ENCODE measurements at regions not wholly inside any gene's neighbourhood (a gene's known extent, or its start where the extent isn't known, plus 50 kb on each side); places are given as distances from the start of the nearest gene placed in this dataset.

DNA sequence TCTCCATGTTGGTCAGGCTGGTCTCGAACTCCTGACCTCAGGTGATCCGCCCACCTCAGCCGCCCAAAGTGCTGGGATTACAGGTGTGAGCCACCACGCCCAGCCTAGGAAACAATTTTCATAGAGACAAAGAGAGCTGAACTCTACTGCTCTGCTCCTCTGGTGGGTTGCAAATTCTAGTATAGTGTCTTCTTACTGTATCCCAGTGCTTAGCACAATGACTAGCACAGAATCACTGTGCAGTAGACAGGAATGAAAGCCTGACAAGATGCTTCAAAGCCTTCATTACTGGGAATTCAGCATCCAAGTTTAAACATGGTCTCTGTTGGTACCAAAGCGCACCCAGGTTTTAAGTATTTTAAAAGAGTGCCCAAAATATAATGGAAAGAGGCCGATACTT is 96.5 kb upstream of the SALL4 start:
- TF ChIP-seq POLR2AphosphoS5 (IDR thresholded peaks at IDR 0.05) (no peak), POLR2A (IDR thresholded peaks at IDR 0.05) (no peak)
- TF ChIP-seq, protein P1, sequence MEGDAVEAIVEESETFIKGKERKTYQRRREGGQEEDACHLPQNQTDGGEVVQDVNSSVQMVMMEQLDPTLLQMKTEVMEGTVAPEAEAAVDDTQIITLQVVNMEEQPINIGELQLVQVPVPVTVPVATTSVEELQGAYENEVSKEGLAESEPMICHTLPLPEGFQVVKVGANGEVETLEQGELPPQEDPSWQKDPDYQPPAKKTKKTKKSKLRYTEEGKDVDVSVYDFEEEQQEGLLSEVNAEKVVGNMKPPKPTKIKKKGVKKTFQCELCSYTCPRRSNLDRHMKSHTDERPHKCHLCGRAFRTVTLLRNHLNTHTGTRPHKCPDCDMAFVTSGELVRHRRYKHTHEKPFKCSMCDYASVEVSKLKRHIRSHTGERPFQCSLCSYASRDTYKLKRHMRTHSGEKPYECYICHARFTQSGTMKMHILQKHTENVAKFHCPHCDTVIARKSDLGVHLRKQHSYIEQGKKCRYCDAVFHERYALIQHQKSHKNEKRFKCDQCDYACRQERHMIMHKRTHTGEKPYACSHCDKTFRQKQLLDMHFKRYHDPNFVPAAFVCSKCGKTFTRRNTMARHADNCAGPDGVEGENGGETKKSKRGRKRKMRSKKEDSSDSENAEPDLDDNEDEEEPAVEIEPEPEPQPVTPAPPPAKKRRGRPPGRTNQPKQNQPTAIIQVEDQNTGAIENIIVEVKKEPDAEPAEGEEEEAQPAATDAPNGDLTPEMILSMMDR (IDR thresholded peaks at IDR 0.05): no peak
- Histone ChIP-seq H3K27ac (no peak overlapping the region), H3K4me3 (no peak overlapping the region), H3K36me3 (no peaks in the 10 kb centered on the region), H3K9me3 (peaks cover 0 to 6% of the 10 kb centered on the region in 2 donors), H3K27me3 (no peaks in the 10 kb centered on the region), H3K4me1 (no peaks in the 10 kb centered on the region)
- intact Hi-C loops (cut with DNase I; ENCODE audit: low total_unique reads): no loop called here
- DNase-seq (ENCODE audit: low spot score in 2 of 2): no peak

DNA sequence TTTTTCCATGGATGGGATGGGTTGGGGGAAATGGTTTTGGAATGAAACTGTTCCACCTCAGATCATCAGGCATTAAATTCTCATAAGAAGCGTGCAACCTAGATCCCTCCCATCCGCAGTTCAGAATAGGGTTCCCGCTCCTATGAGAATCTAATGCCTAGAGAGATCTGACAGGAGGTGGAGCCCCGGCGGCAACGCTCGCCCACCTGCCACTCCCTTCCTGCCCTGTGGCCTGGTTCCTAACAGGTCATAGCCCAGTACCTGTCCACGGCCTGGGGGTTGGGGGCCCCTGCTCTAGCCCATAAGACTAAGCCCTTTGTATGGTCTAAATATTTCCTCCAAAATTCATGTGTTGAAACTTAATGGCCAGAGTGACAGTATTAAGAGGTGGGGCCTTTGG is 92.3 kb upstream of the SALL4 start:
- peaks cover 0 to 6% of the 10 kb centered on the region in 2 donors for H3K9me3 ChIP-seq
- no peak for DNase-seq (ENCODE audit: low spot score in 2 of 2)
- H3K27me3 ChIP-seq: no peaks in the 10 kb centered on the region
- H3K36me3 ChIP-seq: no peaks in the 10 kb centered on the region
- no peak overlapping the region for H3K4me3 ChIP-seq
- H3K4me1 ChIP-seq: no peaks in the 10 kb centered on the region
- no peak overlapping the region for H3K27ac ChIP-seq
- intact Hi-C loops (cut with DNase I; ENCODE audit: low total_unique reads): no loop called here
- TF ChIP-seq, protein P1 (IDR thresholded peaks at IDR 0.05): no peak
- TF ChIP-seq POLR2AphosphoS5 (IDR thresholded peaks at IDR 0.05) (no peak), POLR2A (IDR thresholded peaks at IDR 0.05) (no peak)

DNA sequence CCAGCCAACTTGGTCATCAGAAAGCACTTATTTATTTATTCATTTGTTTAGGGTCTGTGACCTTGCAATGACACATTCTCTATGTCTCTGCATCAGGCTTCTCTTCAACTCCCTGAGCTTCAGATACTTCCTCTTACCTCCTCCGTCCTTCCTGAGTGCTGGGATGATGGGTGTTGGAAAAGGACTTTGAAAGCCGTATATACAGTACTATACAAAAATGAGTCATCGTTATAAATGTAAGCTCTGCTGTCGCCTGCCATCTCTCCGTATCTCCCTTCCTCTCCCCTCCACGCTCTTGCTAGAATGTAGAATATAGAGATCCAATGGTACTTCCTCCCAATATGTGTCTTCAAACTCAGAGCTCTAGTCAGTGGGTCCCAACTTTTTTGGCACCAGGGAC is 91.9 kb upstream of the SALL4 start:
- no peak overlapping the region for H3K27ac ChIP-seq
- TF ChIP-seq, protein P1 (IDR thresholded peaks at IDR 0.05): no peak
- no peak for TF ChIP-seq POLR2A (IDR thresholded peaks at IDR 0.05)
- no peak for TF ChIP-seq POLR2AphosphoS5 (IDR thresholded peaks at IDR 0.05)
- H3K27me3 ChIP-seq: no peaks in the 10 kb centered on the region
- H3K36me3 ChIP-seq: no peaks in the 10 kb centered on the region
- peaks cover 0 to 6% of the 10 kb centered on the region in 2 donors for H3K9me3 ChIP-seq
- intact Hi-C loops (cut with DNase I; ENCODE audit: low total_unique reads): no loop called here
- DNase-seq (ENCODE audit: low spot score in 2 of 2): no peak
- H3K4me1 ChIP-seq: no peaks in the 10 kb centered on the region
- no peak overlapping the region for H3K4me3 ChIP-seq

DNA sequence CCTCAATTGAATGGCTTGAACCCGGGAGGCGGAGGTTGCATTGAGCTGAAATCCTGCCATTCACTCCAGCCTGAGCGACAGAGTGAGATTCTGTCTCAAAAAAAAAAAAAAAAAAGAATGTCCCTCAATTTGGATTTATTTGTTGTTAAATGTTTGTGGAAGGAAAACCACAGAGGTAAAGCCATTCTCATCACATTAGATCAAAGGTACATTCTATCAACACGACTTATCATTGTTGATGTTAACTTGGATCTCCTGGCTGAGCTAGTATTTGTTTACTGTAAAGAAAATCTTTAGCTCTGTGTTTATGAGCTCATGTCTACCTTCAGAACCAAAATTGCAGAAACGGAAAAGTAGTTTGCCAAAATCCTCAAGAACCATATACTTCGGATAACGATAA is 91.4 kb upstream of the SALL4 start:
- Histone ChIP-seq H3K9me3 (peaks cover 0 to 2% of the 10 kb centered on the region in 2 donors), H3K4me1 (no peaks in the 10 kb centered on the region), H3K4me3 (no peak overlapping the region), H3K36me3 (no peaks in the 10 kb centered on the region), H3K27ac (no peak overlapping the region), H3K27me3 (no peaks in the 10 kb centered on the region)
- intact Hi-C loops (cut with DNase I; ENCODE audit: low total_unique reads): no loop called here
- TF ChIP-seq POLR2A (IDR thresholded peaks at IDR 0.05) (no peak), POLR2AphosphoS5 (IDR thresholded peaks at IDR 0.05) (no peak)
- TF ChIP-seq, protein P1 (IDR thresholded peaks at IDR 0.05): no peak
- DNase-seq (ENCODE audit: low spot score in 2 of 2): no peak

DNA sequence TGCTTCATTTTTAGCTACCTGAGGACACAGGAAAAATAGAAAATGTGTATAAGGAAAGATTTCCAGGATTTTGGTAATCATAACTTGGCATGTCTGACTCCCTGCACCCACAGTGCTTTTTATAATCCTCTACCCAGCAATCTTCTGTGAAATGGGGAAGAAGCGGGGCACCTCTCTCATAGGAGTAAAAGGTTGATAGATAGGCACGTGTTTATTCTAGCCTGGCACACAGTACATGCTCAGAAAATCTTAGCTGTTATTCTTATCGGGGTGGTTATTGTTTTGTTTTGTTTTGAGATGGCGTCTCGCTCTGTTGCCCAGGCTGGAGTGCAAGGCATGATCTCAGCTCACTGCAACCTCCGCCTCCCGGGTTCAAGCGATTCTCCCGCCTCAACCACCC is 87.7 kb upstream of the SALL4 start:
- Histone ChIP-seq H3K9me3 (no peaks in the 10 kb centered on the region), H3K36me3 (no peaks in the 10 kb centered on the region), H3K27me3 (no peaks in the 10 kb centered on the region), H3K27ac (no peak overlapping the region), H3K4me3 (no peak overlapping the region), H3K4me1 (no peaks in the 10 kb centered on the region)
- no peak for DNase-seq (ENCODE audit: low spot score in 2 of 2)
- TF ChIP-seq POLR2A (IDR thresholded peaks at IDR 0.05) (no peak), POLR2AphosphoS5 (IDR thresholded peaks at IDR 0.05) (no peak)
- TF ChIP-seq, protein P1 (IDR thresholded peaks at IDR 0.05): no peak
- intact Hi-C loops (cut with DNase I; ENCODE audit: low total_unique reads): no loop called here
